Upper lobe of left lung (tissue), 4 donors: ENCODE measurements at regions not wholly inside any gene's neighbourhood (a gene's known extent, or its start where the extent isn't known, plus 50 kb on each side); places are given as distances from the start of the nearest gene placed in this dataset.

Experiments
- EP300 ChIP-seq, 4 donors: sonication (generic); formaldehyde crosslinking; IDR thresholded peaks; one replicate each; pipeline ENCODE4 v1.5.1; 2017; ENCODE audit warnings: antibody characterized with exemption in 4 of 4, control low read depth in 2 of 4
- POLR2A ChIP-seq, 4 donors: fragments of 450-650 bp; IDR thresholded peaks; one replicate each; pipeline ENCODE4 v1.5.1; 2016 to 2017; ENCODE audit warnings: antibody characterized with exemption in 4 of 4, mild to moderate bottlenecking in 2 of 4
- POLR2AphosphoS5 ChIP-seq, 2 donors: sonication (generic); formaldehyde crosslinking; IDR thresholded peaks; one replicate each; pipeline ENCODE4 v1.5.1; 2017; ENCODE audit warnings: antibody characterized with exemption in 2 of 2
- TF ChIP-seq, protein P1 (sequence below), 6 experiments: fragments of 450-650 bp in 4 of 6; fragments of 200-600 bp in 2 of 6; sonication (generic) in 2 of 6; IDR thresholded peaks; one replicate each; pipeline ENCODE4 v1.5.1; 2016 to 2019; ENCODE audit warnings: antibody characterized with exemption in 6 of 6

DNA sequence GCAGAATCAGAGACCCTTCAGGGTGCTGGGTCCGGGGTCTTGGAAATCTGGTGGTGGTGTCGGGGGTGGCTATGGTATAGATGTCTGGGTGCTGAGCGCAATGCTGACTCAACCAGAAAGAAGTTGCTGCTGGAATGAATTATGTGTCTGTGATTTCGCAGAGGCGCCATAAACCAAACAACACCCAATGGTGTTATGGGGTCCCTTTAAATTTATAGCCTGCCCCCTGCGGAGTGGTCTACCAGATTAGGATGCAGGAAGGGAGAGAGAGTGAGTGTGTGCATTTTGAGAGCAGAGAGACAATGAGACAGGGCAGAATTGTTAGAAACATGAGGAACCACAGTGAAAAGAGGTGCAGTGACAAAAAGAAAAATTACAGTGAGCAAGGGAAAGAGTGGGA, 100.7 kb upstream of the CDH11 start:
- TF ChIP-seq, protein P1, sequence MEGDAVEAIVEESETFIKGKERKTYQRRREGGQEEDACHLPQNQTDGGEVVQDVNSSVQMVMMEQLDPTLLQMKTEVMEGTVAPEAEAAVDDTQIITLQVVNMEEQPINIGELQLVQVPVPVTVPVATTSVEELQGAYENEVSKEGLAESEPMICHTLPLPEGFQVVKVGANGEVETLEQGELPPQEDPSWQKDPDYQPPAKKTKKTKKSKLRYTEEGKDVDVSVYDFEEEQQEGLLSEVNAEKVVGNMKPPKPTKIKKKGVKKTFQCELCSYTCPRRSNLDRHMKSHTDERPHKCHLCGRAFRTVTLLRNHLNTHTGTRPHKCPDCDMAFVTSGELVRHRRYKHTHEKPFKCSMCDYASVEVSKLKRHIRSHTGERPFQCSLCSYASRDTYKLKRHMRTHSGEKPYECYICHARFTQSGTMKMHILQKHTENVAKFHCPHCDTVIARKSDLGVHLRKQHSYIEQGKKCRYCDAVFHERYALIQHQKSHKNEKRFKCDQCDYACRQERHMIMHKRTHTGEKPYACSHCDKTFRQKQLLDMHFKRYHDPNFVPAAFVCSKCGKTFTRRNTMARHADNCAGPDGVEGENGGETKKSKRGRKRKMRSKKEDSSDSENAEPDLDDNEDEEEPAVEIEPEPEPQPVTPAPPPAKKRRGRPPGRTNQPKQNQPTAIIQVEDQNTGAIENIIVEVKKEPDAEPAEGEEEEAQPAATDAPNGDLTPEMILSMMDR (IDR thresholded peaks at IDR 0.05): no peak
- no peak for TF ChIP-seq POLR2A (IDR thresholded peaks at IDR 0.05)
- TF ChIP-seq EP300 (IDR thresholded peaks at IDR 0.05): no peak
- no peak for TF ChIP-seq POLR2AphosphoS5 (IDR thresholded peaks at IDR 0.05)
